SU-DHL-6 (cell line): ENCODE measurements at regions not wholly inside any gene's neighbourhood (a gene's known extent, or its start where the extent isn't known, plus 50 kb on each side); places are given as distances from the start of the nearest gene placed in this dataset.

Source experiments
- H2AFZ ChIP-seq: fragments of 200-600 bp; sonication (generic); 2 replicates; pipeline ENCODE4 v1.6.1; 2014; ENCODE audit warnings: low read depth, mild to moderate bottlenecking, moderate library complexity, mixed read lengths, antibody characterized with exemption, low read length; ENCODE audit not compliant: severe bottlenecking
- H3F3A ChIP-seq: fragments of 200-600 bp; shearing (Covaris generic); 2 replicates; pipeline ENCODE4 v1.6.0; 2016; ENCODE audit warnings: antibody characterized with exemption, mild to moderate bottlenecking; ENCODE audit not compliant: insufficient read depth
- H3K27ac ChIP-seq: fragments of 200-600 bp; sonication (generic); 2 replicates; pipeline ENCODE4 v1.5.1; 2016; ENCODE audit warnings: low read depth, mild to moderate bottlenecking, low read length, moderate library complexity, mixed read lengths
- H3K27me3 ChIP-seq: fragments of 200-600 bp; sonication (generic), shearing (Covaris generic); 2 replicates; pipeline ENCODE4 v1.6.0; 2014; ENCODE audit warnings: mild to moderate bottlenecking, low read length
- H3K36me3 ChIP-seq: fragments of 200-600 bp; sonication (generic); 2 replicates; pipeline ENCODE4 v1.6.1; 2014; ENCODE audit warnings: mild to moderate bottlenecking, low read length, mixed read lengths
- H3K4me2 ChIP-seq: fragments of 300-600, 200-600 bp; shearing (Covaris generic), sonication (generic); 2 replicates; pipeline ENCODE4 v1.6.0; 2014; ENCODE audit warnings: low read length, low read depth, mild to moderate bottlenecking; ENCODE audit not compliant: poor library complexity, severe bottlenecking
- H3K4me3 ChIP-seq: fragments of 200-600 bp; sonication (generic); 2 replicates; pipeline ENCODE4 v1.5.1; 2014; ENCODE audit warnings: antibody characterized with exemption, low read length, mild to moderate bottlenecking, mixed read lengths; ENCODE audit not compliant: insufficient read depth, poor library complexity, severe bottlenecking
- H3K79me2 ChIP-seq: fragments of 200-600 bp; sonication (generic); 2 replicates; pipeline ENCODE4 v1.6.1; 2014; ENCODE audit warnings: mild to moderate bottlenecking, low read length, moderate library complexity; ENCODE audit not compliant: insufficient read depth
- H3K9ac ChIP-seq: fragments of 200-600 bp; sonication (generic); 2 replicates; pipeline ENCODE4 v1.7.0; 2014; ENCODE audit warnings: mild to moderate bottlenecking, low read length
- H3K9me2 ChIP-seq: fragments of 200-600 bp; sonication (generic); replicated peaks from 2 replicates; pipeline ENCODE4 v1.6.1; 2014; ENCODE audit warnings: low read length; ENCODE audit not compliant: insufficient read depth
- H3K9me3 ChIP-seq: fragments of 200-600 bp; sonication (generic); 2 replicates; pipeline ENCODE4 v1.6.1; 2014; ENCODE audit warnings: low read length, mixed read lengths; ENCODE audit not compliant: insufficient read depth
- H4K20me1 ChIP-seq: fragments of 200-600 bp; sonication (generic); 2 replicates; pipeline ENCODE4 v1.6.1; 2014; ENCODE audit warnings: low read depth, mild to moderate bottlenecking, antibody characterized with exemption, low read length, moderate library complexity, mixed read lengths
- EZH2phosphoT487 ChIP-seq: fragments of 200-600 bp; sonication (generic), shearing (Covaris generic); conservative IDR thresholded peaks from 2 replicates; pipeline ENCODE4 v1.6.1; 2018; ENCODE audit warnings: mild to moderate bottlenecking, antibody characterized with exemption, low read length, moderate library complexity, mixed read lengths
- TF ChIP-seq, protein P1 (sequence below): fragments of 200-600 bp; sonication (generic); IDR thresholded peaks from one replicate; pipeline ENCODE4 v1.5.1; 2017; ENCODE audit warnings: antibody characterized with exemption, mild to moderate bottlenecking, low read length, moderate library complexity; ENCODE audit not compliant: insufficient read depth, poor library complexity, severe bottlenecking

GRCh38 chr6:137699031-137699683 lies 167.9 kb upstream of the TNFAIP3 start:
- Histone ChIP-seq H3K4me2 (no peak overlapping the region), H2AFZ (peak overlapping the region; percentile 39)

DNA sequence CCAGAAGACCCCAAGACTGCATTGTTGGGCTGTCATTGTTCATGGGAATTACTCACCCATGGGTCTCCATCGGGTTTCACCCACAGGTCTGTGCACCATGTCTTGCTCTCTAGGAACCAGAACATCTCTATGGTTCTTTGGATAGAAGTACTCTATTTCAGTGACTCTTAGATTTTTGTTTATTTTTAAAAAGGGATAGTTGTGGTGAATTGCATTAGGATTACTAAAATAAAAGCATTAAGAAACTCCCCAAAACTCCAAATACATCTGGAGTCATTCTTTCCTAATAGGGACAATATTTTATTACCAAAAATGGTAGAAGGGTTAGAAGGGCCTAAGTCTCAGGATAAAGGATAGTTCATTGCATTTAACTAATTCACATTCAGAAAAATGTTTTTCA lies 166.9 kb upstream of the TNFAIP3 start:
- Histone ChIP-seq H3K9me2 (no peaks in the 10 kb centered on the region), H3F3A (no peaks in the 10 kb centered on the region), H3K4me2 (no peak overlapping the region), H3K9ac (no peak overlapping the region), H3K4me3 (no peak overlapping the region), H3K27ac (no peak overlapping the region), H2AFZ (no peak overlapping the region), H3K27me3 (no peaks in the 10 kb centered on the region), H3K9me3 (no peaks in the 10 kb centered on the region), H3K79me2 (no peaks in the 10 kb centered on the region), H3K36me3 (no peaks in the 10 kb centered on the region), H4K20me1 (no peaks in the 10 kb centered on the region)
- no peak for TF ChIP-seq EZH2phosphoT487
- TF ChIP-seq, protein P1, sequence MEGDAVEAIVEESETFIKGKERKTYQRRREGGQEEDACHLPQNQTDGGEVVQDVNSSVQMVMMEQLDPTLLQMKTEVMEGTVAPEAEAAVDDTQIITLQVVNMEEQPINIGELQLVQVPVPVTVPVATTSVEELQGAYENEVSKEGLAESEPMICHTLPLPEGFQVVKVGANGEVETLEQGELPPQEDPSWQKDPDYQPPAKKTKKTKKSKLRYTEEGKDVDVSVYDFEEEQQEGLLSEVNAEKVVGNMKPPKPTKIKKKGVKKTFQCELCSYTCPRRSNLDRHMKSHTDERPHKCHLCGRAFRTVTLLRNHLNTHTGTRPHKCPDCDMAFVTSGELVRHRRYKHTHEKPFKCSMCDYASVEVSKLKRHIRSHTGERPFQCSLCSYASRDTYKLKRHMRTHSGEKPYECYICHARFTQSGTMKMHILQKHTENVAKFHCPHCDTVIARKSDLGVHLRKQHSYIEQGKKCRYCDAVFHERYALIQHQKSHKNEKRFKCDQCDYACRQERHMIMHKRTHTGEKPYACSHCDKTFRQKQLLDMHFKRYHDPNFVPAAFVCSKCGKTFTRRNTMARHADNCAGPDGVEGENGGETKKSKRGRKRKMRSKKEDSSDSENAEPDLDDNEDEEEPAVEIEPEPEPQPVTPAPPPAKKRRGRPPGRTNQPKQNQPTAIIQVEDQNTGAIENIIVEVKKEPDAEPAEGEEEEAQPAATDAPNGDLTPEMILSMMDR: no peak

More at GRCh38 chr6:137699031-137699683, 167.9 kb upstream of the TNFAIP3 start:
- Histone ChIP-seq H3F3A (no peaks in the 10 kb centered on the region), H3K9me2 (no peaks in the 10 kb centered on the region), H3K27ac (no peak overlapping the region), H3K36me3 (no peaks in the 10 kb centered on the region), H4K20me1 (no peaks in the 10 kb centered on the region), H3K9ac (no peak overlapping the region), H3K27me3 (no peaks in the 10 kb centered on the region), H3K79me2 (no peaks in the 10 kb centered on the region), H3K4me3 (no peak overlapping the region), H3K9me3 (no peaks in the 10 kb centered on the region)
- TF ChIP-seq, protein P1: no peak
- TF ChIP-seq EZH2phosphoT487: no peak

DNA sequence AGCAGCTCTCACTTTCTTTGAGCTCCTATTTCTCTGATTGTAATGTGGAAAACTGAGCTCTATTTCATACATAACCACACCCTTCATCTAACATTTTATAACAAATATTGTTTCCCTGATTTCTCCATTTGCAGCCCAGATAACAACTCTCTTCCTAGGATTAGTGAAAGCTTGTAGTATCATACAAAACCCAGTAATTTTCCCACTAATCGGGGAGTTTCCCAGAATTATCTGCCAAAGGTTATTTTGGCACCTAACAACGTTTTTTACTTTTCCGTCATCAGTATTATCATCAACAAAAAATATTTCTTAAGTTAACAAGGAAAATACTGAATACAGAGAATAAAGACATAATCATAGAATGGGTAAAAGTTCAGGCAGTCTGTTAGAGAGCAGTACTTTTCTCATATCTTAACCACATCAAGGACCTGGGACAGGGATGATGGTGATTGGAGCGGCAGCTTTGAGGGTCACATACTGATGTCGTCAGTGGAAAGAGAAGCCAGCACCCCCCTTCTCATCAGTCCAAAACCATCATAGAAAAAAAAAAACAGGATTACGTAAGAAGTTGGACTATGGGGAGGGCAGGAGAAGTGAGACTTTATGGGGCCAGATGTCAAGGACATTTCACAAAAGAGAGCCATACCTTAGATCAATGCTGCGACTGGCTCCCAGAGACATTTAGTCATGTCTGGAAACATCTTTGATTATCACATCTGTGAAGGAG lies 166.1 kb upstream of the TNFAIP3 start:
- Histone ChIP-seq H3F3A (no peaks in the 10 kb centered on the region), H3K79me2 (no peaks in the 10 kb centered on the region), H3K36me3 (no peaks in the 10 kb centered on the region), H3K27me3 (no peaks in the 10 kb centered on the region), H3K27ac (no peak overlapping the region), H3K9ac (no peak overlapping the region), H4K20me1 (no peaks in the 10 kb centered on the region), H2AFZ (no peak overlapping the region), H3K4me2 (no peak overlapping the region), H3K9me2 (no peaks in the 10 kb centered on the region), H3K9me3 (no peaks in the 10 kb centered on the region), H3K4me3 (no peak overlapping the region)
- TF ChIP-seq, protein P1: no peak
- no peak for TF ChIP-seq EZH2phosphoT487
